SU-DHL-6 (cell line): ENCODE measurements at regions not wholly inside any gene's neighbourhood (a gene's known extent, or its start where the extent isn't known, plus 50 kb on each side); places are given as distances from the start of the nearest gene placed in this dataset.

ENCODE experiments used
- CTCF ChIP-seq: fragments of 200-600 bp; sonication (generic); IDR thresholded peaks from one replicate; pipeline ENCODE4 v1.5.1; 2017; ENCODE audit warnings: antibody characterized with exemption, mild to moderate bottlenecking, low read length, moderate library complexity; ENCODE audit not compliant: insufficient read depth, poor library complexity, severe bottlenecking
- EZH2phosphoT487 ChIP-seq: fragments of 200-600 bp; sonication (generic), shearing (Covaris generic); conservative IDR thresholded peaks from 2 replicates; pipeline ENCODE4 v1.6.1; 2018; ENCODE audit warnings: mild to moderate bottlenecking, antibody characterized with exemption, low read length, moderate library complexity, mixed read lengths

- TF ChIP-seq CTCF (no peak), EZH2phosphoT487 (no peak)
Observed at GRCh38 chr3:75140904-75141615, 523.1 kb upstream of the FRG2C start.
